GM23338 (cell line): ENCODE measurements at regions not wholly inside any gene's neighbourhood (a gene's known extent, or its start where the extent isn't known, plus 50 kb on each side); places are given as distances from the start of the nearest gene placed in this dataset.

Experiments used
- ATAC-seq: fragments of 200-7000 bp; cut with Tn5 transposase; 3 replicates; pipeline ENCODE4 v1.9.1; 2020
- DNase-seq: peaks from one replicate; pipeline ENCODE4 v3.0.0-alpha.2; 2015; ENCODE audit warnings: low spot score
- H2AFZ ChIP-seq: fragments of 200-600 bp; sonication (generic); 2 replicates; pipeline ENCODE4 v1.8.0; 2016; ENCODE audit warnings: antibody characterized with exemption, mild to moderate bottlenecking, moderate library complexity
- H3F3A ChIP-seq: fragments of 200-600 bp; sonication (generic); replicated peaks from 2 replicates; pipeline ENCODE4 v1.8.0; 2017; ENCODE audit warnings: antibody characterized with exemption, mixed run types, low read depth
- H3K27ac ChIP-seq: fragments of 200-600 bp; sonication (generic); 2 replicates; pipeline ENCODE4 v1.6.1; 2016; ENCODE audit warnings: low read depth
- H3K27me3 ChIP-seq: fragments of 200-600 bp; sonication (generic); 2 replicates; pipeline ENCODE4 v1.8.0; 2016; ENCODE audit warnings: mild to moderate bottlenecking, mixed run types, moderate library complexity; ENCODE audit not compliant: insufficient read depth
- H3K36me3 ChIP-seq: fragments of 200-600 bp; sonication (generic); 2 replicates; pipeline ENCODE4 v1.8.0; 2016; ENCODE audit warnings: mild to moderate bottlenecking; ENCODE audit not compliant: insufficient read depth
- H3K4me1 ChIP-seq: fragments of 200-600 bp; sonication (generic); 2 replicates; pipeline ENCODE4 v1.8.0; 2016; ENCODE audit warnings: mild to moderate bottlenecking, moderate library complexity; ENCODE audit not compliant: insufficient read depth
- H3K4me2 ChIP-seq: fragments of 200-600 bp; sonication (generic); 2 replicates; pipeline ENCODE4 v1.7.1; 2017; ENCODE audit warnings: mixed run types
- H3K4me3 ChIP-seq: fragments of 200-600 bp; sonication (generic); 2 replicates; pipeline ENCODE4 v1.6.1; 2016; ENCODE audit warnings: mixed run types
- H3K79me2 ChIP-seq: fragments of 200-600 bp; sonication (generic); replicated peaks from 2 replicates; pipeline ENCODE4 v1.8.0; 2017; ENCODE audit warnings: mild to moderate bottlenecking; ENCODE audit not compliant: insufficient read depth
- H3K9me2 ChIP-seq: fragments of 200-600 bp; sonication (generic); 2 replicates; pipeline ENCODE4 v1.8.0; 2017; ENCODE audit not compliant: insufficient read depth
- H4K20me1 ChIP-seq: fragments of 200-600 bp; sonication (generic); replicated peaks from 2 replicates; pipeline ENCODE4 v1.8.0; 2017; ENCODE audit warnings: mild to moderate bottlenecking; ENCODE audit not compliant: insufficient read depth
- H3K27ac Mint-ChIP-seq: 2 replicates; pipeline ENCODE4 v1.8.0; 2020; ENCODE audit warnings: inconsistent platforms, mild to moderate bottlenecking, moderate library complexity, mixed read lengths
- H3K27me3 Mint-ChIP-seq: 3 replicates; pipeline ENCODE4 v1.8.0; 2022; ENCODE audit warnings: low read depth, mild to moderate bottlenecking, moderate library complexity, mixed read lengths, inconsistent platforms; ENCODE audit not compliant: insufficient read depth, poor library complexity
- H3K36me3 Mint-ChIP-seq: 3 replicates; pipeline ENCODE4 v1.8.0; 2021; ENCODE audit warnings: low read depth, mild to moderate bottlenecking, inconsistent platforms, moderate library complexity, mixed read lengths
- H3K4me1 Mint-ChIP-seq: 3 replicates; pipeline ENCODE4 v1.8.0; 2020; ENCODE audit warnings: mild to moderate bottlenecking, inconsistent platforms, mixed read lengths
- H3K4me3 Mint-ChIP-seq: 3 replicates; pipeline ENCODE4 v1.8.0; 2021; ENCODE audit warnings: moderate library complexity, mild to moderate bottlenecking, inconsistent platforms, mixed read lengths
- H3K9me3 Mint-ChIP-seq: 3 replicates; pipeline ENCODE4 v1.8.0; 2020; ENCODE audit warnings: moderate library complexity, mild to moderate bottlenecking, inconsistent platforms, mixed read lengths
- CREB1 ChIP-seq: fragments of 250-450 bp; sonication (Bioruptor Pico); IDR thresholded peaks from 2 replicates; pipeline ENCODE4 v1.5.0; 2020; ENCODE audit warnings: low read depth, mild to moderate bottlenecking, moderate library complexity
- CTCF ChIP-seq, 2 experiments: fragments of 200-600 bp in 1 of 2; sonication (generic) in 1 of 2; conservative IDR thresholded peaks; 2 replicates each; pipeline versions ENCODE4 v1.5.1 to v1.6.1; 2016 to 2017; ENCODE audit warnings: antibody characterized with exemption in 2 of 2, low read depth in 2 of 2, mild to moderate bottlenecking in 2 of 2, moderate library complexity in 1 of 2
- ETS1 ChIP-seq: IDR thresholded peaks from 2 replicates; pipeline ENCODE4 v1.6.1; 2016; ENCODE audit warnings: antibody characterized with exemption
- EZH2 ChIP-seq: fragments of 200-600 bp; sonication (generic); IDR thresholded peaks from one replicate; pipeline ENCODE4 v1.8.0; 2017; ENCODE audit warnings: antibody characterized with exemption, mild to moderate bottlenecking, low read depth; ENCODE audit not compliant: unreplicated experiment
- EZH2phosphoT487 ChIP-seq: fragments of 200-600 bp; sonication (generic); IDR thresholded peaks from one replicate; pipeline ENCODE4 v1.8.1; 2018; ENCODE audit warnings: antibody characterized with exemption; ENCODE audit not compliant: unreplicated experiment
- JUNB ChIP-seq: IDR thresholded peaks from one replicate; pipeline ENCODE4 v1.6.1; 2016; ENCODE audit warnings: antibody characterized with exemption; ENCODE audit not compliant: unreplicated experiment
- NANOG ChIP-seq: IDR thresholded peaks from 2 replicates; pipeline ENCODE4 v1.6.1; 2016; ENCODE audit warnings: antibody characterized with exemption, borderline replicate concordance
- POLR2AphosphoS5 ChIP-seq: IDR thresholded peaks from 2 replicates; pipeline ENCODE4 v1.6.1; 2016; ENCODE audit warnings: antibody characterized with exemption, low read depth
- REST ChIP-seq: IDR thresholded peaks from one replicate; pipeline ENCODE4 v1.6.1; 2018; ENCODE audit warnings: antibody characterized with exemption; ENCODE audit not compliant: unreplicated experiment
- STAT1 ChIP-seq: IDR thresholded peaks from one replicate; pipeline ENCODE4 v1.6.1; 2016; ENCODE audit warnings: antibody characterized with exemption; ENCODE audit not compliant: unreplicated experiment
- ZNF114 ChIP-seq: fragments of 250-450 bp; sonication (Bioruptor Pico); IDR thresholded peaks from 2 replicates; pipeline ENCODE4 v1.5.0; 2020; ENCODE audit warnings: mild to moderate bottlenecking, moderate library complexity

- DNase-seq (no peak), ATAC-seq (no peak)
- Histone ChIP-seq H3F3A (no peaks in the 10 kb centered on the region), H3K36me3 (no peaks in the 10 kb centered on the region), H3K27me3 (no peaks in the 10 kb centered on the region), H3K4me3 (no peak overlapping the region), H3K4me2 (no peak overlapping the region), H3K27ac (no peak overlapping the region), H3K4me1 (no peaks in the 10 kb centered on the region), H3K9me2 (no peaks in the 10 kb centered on the region; the same call in 1 of the 2 replicates), H2AFZ (no peak overlapping the region), H4K20me1 (no peaks in the 10 kb centered on the region), H3K79me2 (no peaks in the 10 kb centered on the region)
- H3K4me1 Mint-ChIP-seq: no peaks in the 10 kb centered on the region
- peaks cover 5% of the 10 kb centered on the region for H3K27me3 Mint-ChIP-seq
- H3K4me3 Mint-ChIP-seq: no peak overlapping the region
- TF ChIP-seq CREB1 (no peak), NANOG (no peak), REST (no peak), POLR2AphosphoS5 (no peak), ETS1 (no peak), ZNF114 (no peak), JUNB (no peak), STAT1 (no peak), EZH2 (no peak)
- no peaks in the 10 kb centered on the region; the same call in 2 of the 3 replicates for H3K9me3 Mint-ChIP-seq
- no peaks in the 10 kb centered on the region for H3K36me3 Mint-ChIP-seq
- H3K27ac Mint-ChIP-seq: no peak overlapping the region
Observed at GRCh38 chr18:2354292-2354691, 217.0 kb downstream of the METTL4 start.

- no peak overlapping the region for H3K27ac ChIP-seq
- DNase-seq (no peak), ATAC-seq (no peak)
- no peak overlapping the region for H3K27ac Mint-ChIP-seq
- H3F3A ChIP-seq: no peaks in the 10 kb centered on the region
- no peaks in the 10 kb centered on the region for H3K79me2 ChIP-seq
- H3K4me1 ChIP-seq: no peaks in the 10 kb centered on the region
- H3K36me3 ChIP-seq: no peaks in the 10 kb centered on the region
- H3K4me3 Mint-ChIP-seq: no peak overlapping the region
- no peaks in the 10 kb centered on the region for H3K4me1 Mint-ChIP-seq
- no peaks in the 10 kb centered on the region for H3K27me3 ChIP-seq
- H3K9me3 Mint-ChIP-seq: no peaks in the 10 kb centered on the region
- no peak overlapping the region for H3K4me2 ChIP-seq
- 0 out of 2 replicates have a peak overlapping the region, but pooled peaks have one; percentile 56 for H2AFZ ChIP-seq
- H3K36me3 Mint-ChIP-seq: no peaks in the 10 kb centered on the region
- H3K4me3 ChIP-seq: no peak overlapping the region
- H3K27me3 Mint-ChIP-seq: peaks cover 2% of the 10 kb centered on the region
- H3K9me2 ChIP-seq: no peaks in the 10 kb centered on the region
- H4K20me1 ChIP-seq: no peaks in the 10 kb centered on the region
- TF ChIP-seq ETS1 (no peak), JUNB (no peak), EZH2phosphoT487 (no peak), REST (no peak), CTCF (conservative IDR thresholded peaks at IDR 0.05; ENCODE audit: low read depth in 2 of 2) (no peak), EZH2 (no peak), NANOG (no peak), STAT1 (no peak), CREB1 (no peak)
Observed at GRCh38 chr18:2356906-2357305, 214.4 kb downstream of the METTL4 start.
